A549 (cell line): ENCODE measurements at regions not wholly inside any gene's neighbourhood (a gene's known extent, or its start where the extent isn't known, plus 50 kb on each side); places are given as distances from the start of the nearest gene placed in this dataset.

ENCODE experiments used
- ATAC-seq, 2 experiments: fragments of 200-7000 bp in 1 of 2; fragments of >200 bp in 1 of 2; cut with Nextera tagmentation in 1 of 2; cut with Tn5 transposase in 1 of 2; 3 replicates each; pipeline versions ENCODE4 v1.8.0 to v1.9.1; 2018 to 2020; ENCODE audit warnings: mild to moderate bottlenecking in 1 of 2, moderate library complexity in 1 of 2
- CTCF ChIA-PET: fragments of 300-600 bp; sonication (Branson Sonifier 250); formaldehyde crosslinking; extraction: SDS; loops from one replicate; lab custom pipeline; 2021; ENCODE audit warnings: antibody characterized with exemption, inconsistent platforms; lab: Yijun Ruan, JAX
- POLR2A ChIA-PET: fragments of 350-600 bp; formaldehyde crosslinking; extraction: SDS; loops from one replicate; lab custom pipeline; 2021; ENCODE audit warnings: antibody characterized with exemption, inconsistent platforms; lab: Yijun Ruan, JAX
- DNase-seq, 2 experiments: peaks; one replicate each; pipeline versions ENCODE4 v3.0.0 to v3.0.0-alpha.2; 2011 to 2016; ENCODE audit warnings: low read depth in 1 of 2, low spot score in 1 of 2
- FAIRE-seq: peaks from 2 replicates; lab custom pipeline; 2011; peaks lifted over from hg19 to GRCh38; lab: Jason Lieb, UNC
- H3K27ac ChIP-seq, 2 experiments: fragments of >200 bp; sonication (Bioruptor Twin); formaldehyde crosslinking; 3 replicates each; pipeline ENCODE4 v1.5.1; 2016 to 2017
- H3K4me1 ChIP-seq: fragments of >200 bp; sonication (Bioruptor Twin); formaldehyde crosslinking; 3 replicates; pipeline ENCODE4 v1.6.1; 2016
- H3K4me2 ChIP-seq: fragments of >200 bp; sonication (Bioruptor Twin); formaldehyde crosslinking; 3 replicates; pipeline ENCODE4 v1.6.1; 2016
- H3K4me3 ChIP-seq: fragments of >200 bp; sonication (Bioruptor Twin); formaldehyde crosslinking; 3 replicates; pipeline ENCODE4 v1.5.1; 2016
- H3K9me3 ChIP-seq: fragments of >200 bp; sonication (Bioruptor Twin); formaldehyde crosslinking; 3 replicates; pipeline ENCODE4 v1.6.1; 2016
- BCL3 ChIP-seq: fragments of >200 bp; sonication (Bioruptor Twin); formaldehyde crosslinking; IDR thresholded peaks from 3 replicates; pipeline ENCODE4 v1.6.1; 2016
- BHLHE40 ChIP-seq: IDR thresholded peaks from 2 replicates; pipeline ENCODE4 v1.6.1; 2012; ENCODE audit warnings: low read depth, low read length, inconsistent platforms
- CEBPB ChIP-seq, 2 experiments: fragments of >200 bp in 1 of 2; sonication (Bioruptor Twin) in 1 of 2; formaldehyde crosslinking in 1 of 2; IDR thresholded peaks; 2 replicates each; pipeline ENCODE4 v1.6.1; 2012 to 2016
- E2F6 ChIP-seq: IDR thresholded peaks from 2 replicates; pipeline ENCODE4 v1.6.1; 2012; ENCODE audit warnings: low read depth, borderline replicate concordance
- EHMT2 ChIP-seq: fragments of 200-600 bp; sonication (generic); IDR thresholded peaks from 2 replicates; pipeline ENCODE4 v1.6.1; 2016; ENCODE audit warnings: antibody characterized with exemption, low read depth, mild to moderate bottlenecking, moderate library complexity
- FOSB ChIP-seq: fragments of 250-450 bp; sonication (Bioruptor Pico); IDR thresholded peaks from 2 replicates; pipeline ENCODE4 v1.5.0; 2020; ENCODE audit warnings: mild to moderate bottlenecking, moderate library complexity
- FOXS1 ChIP-seq: fragments of 250-450 bp; sonication (Bioruptor Pico); IDR thresholded peaks from 2 replicates; pipeline ENCODE4 v1.5.0; 2020; ENCODE audit warnings: mild to moderate bottlenecking, moderate library complexity
- HDAC2 ChIP-seq: fragments of 200-600 bp; sonication (generic); IDR thresholded peaks from 2 replicates; pipeline ENCODE4 v1.6.1; 2016
- HOXA7 ChIP-seq: fragments of 250-450 bp; sonication (Bioruptor Pico); IDR thresholded peaks from 2 replicates; pipeline ENCODE4 v1.5.0; 2020; ENCODE audit warnings: mild to moderate bottlenecking, moderate library complexity
- HOXB13 ChIP-seq: fragments of 250-450 bp; sonication (Bioruptor Pico); IDR thresholded peaks from 2 replicates; pipeline ENCODE4 v1.5.0; 2020; ENCODE audit warnings: low read depth, mild to moderate bottlenecking, moderate library complexity
- HOXB5 ChIP-seq: fragments of 250-450 bp; sonication (Bioruptor Pico); IDR thresholded peaks from 2 replicates; pipeline ENCODE4 v1.5.0; 2020; ENCODE audit warnings: mild to moderate bottlenecking, moderate library complexity
- JUN ChIP-seq, 2 experiments: fragments of >200 bp; sonication (Bioruptor Twin); formaldehyde crosslinking; IDR thresholded peaks; 2 replicates in 1 of 2; 3 replicates in 1 of 2; pipeline ENCODE4 v1.6.1; 2016 to 2017
- KDM1A ChIP-seq: fragments of 200-600 bp; sonication (generic); IDR thresholded peaks from 2 replicates; pipeline ENCODE4 v1.6.1; 2016; ENCODE audit warnings: low read depth, mild to moderate bottlenecking
- MAFK ChIP-seq: fragments of 450-650 bp; IDR thresholded peaks from 2 replicates; pipeline ENCODE4 v1.6.1; 2014; ENCODE audit not compliant: partially characterized antibody
- MAX ChIP-seq: IDR thresholded peaks from 2 replicates; pipeline ENCODE4 v1.6.1; 2012
- MAZ ChIP-seq: fragments of 150-350 bp; IDR thresholded peaks from 2 replicates; pipeline ENCODE4 v1.6.1; 2014; ENCODE audit warnings: antibody characterized with exemption, low read depth, low read length, borderline replicate concordance
- MYC ChIP-seq: IDR thresholded peaks from 2 replicates; pipeline ENCODE4 v1.6.1; 2012; ENCODE audit warnings: mild to moderate bottlenecking, inconsistent platforms, low read length, improper control_type of control experiment, borderline replicate concordance
- PHF8 ChIP-seq: fragments of 200-600 bp; sonication (generic); IDR thresholded peaks from 2 replicates; pipeline ENCODE4 v1.6.1; 2016; ENCODE audit warnings: low read depth, mild to moderate bottlenecking, antibody characterized with exemption, moderate library complexity, borderline replicate concordance
- POLR2A ChIP-seq: IDR thresholded peaks from 2 replicates; pipeline ENCODE4 v1.6.1; 2012; ENCODE audit warnings: mild to moderate bottlenecking, low read length
- POLR2AphosphoS2 ChIP-seq: conservative IDR thresholded peaks from 2 replicates; pipeline ENCODE4 v1.6.1; 2012; ENCODE audit warnings: low read length, improper control_type of control experiment, inconsistent platforms
- RAD21 ChIP-seq, 2 experiments: fragments of >200 bp in 1 of 2; sonication (Bioruptor Twin) in 1 of 2; formaldehyde crosslinking in 1 of 2; IDR thresholded peaks in 1 of 2; conservative IDR thresholded peaks in 1 of 2; 2 replicates in 1 of 2; 3 replicates in 1 of 2; pipeline ENCODE4 v1.6.1; 2012 to 2018; ENCODE audit warnings: inconsistent platforms in 1 of 2
- SMC3 ChIP-seq: fragments of >200 bp; sonication (Bioruptor Twin); formaldehyde crosslinking; IDR thresholded peaks from 3 replicates; pipeline ENCODE4 v1.6.1; 2018; ENCODE audit warnings: inconsistent platforms
- SREBF2 ChIP-seq: fragments of 450-650 bp; IDR thresholded peaks from 2 replicates; pipeline ENCODE4 v1.6.1; 2014; ENCODE audit warnings: mild to moderate bottlenecking, moderate library complexity
- ZC3H11A ChIP-seq: fragments of 450-650 bp; IDR thresholded peaks from 2 replicates; pipeline ENCODE4 v1.6.1; 2014; ENCODE audit warnings: antibody characterized with exemption, mild to moderate bottlenecking
- ZFP36 ChIP-seq: fragments of 450-650 bp; IDR thresholded peaks from 2 replicates; pipeline ENCODE4 v1.6.1; 2014; ENCODE audit warnings: borderline replicate concordance; ENCODE audit not compliant: partially characterized antibody
- WGBS: methylation state at CpG from one replicate; pipeline ENCODE4 v1.1.6; 2017; ENCODE audit errors: missing lambda C conversion rate; 5-methylcytosine and 5-hydroxymethylcytosine counted together
- TF ChIP-seq, protein P1 (sequence below): fragments of 250-450 bp; sonication (Bioruptor Pico); IDR thresholded peaks from 2 replicates; pipeline ENCODE4 v1.5.0; 2021; ENCODE audit warnings: mild to moderate bottlenecking, moderate library complexity, borderline replicate concordance

GRCh38 chr20:40575851-40576250, 113.2 kb downstream of the MAFB start:
- no peak for ATAC-seq
- 20% methylated on average over 4 of the region's 4 CpGs for WGBS
- Histone ChIP-seq H3K4me3 (no peak overlapping the region), H3K9me3 (no peaks in the 10 kb centered on the region), H3K4me1 (no peaks in the 10 kb centered on the region), H3K4me2 (no peak overlapping the region), H3K27ac (no peak overlapping the region)
- no peak for DNase-seq
- TF ChIP-seq KDM1A (no peak), POLR2A (no peak), JUN (IDR thresholded peaks at IDR 0.05) (no peak), CEBPB (IDR thresholded peaks at IDR 0.05) (no peak), HOXB5 (CRISPR knock-in tag) (no peak), RAD21 (conservative IDR thresholded peaks at IDR 0.05 in 1 of 2, IDR thresholded peaks at IDR 0.05 in 1 of 2) (no peak), FOXS1 (CRISPR knock-in tag) (no peak), MAZ (no peak), FOSB (no peak), ZC3H11A (no peak), MAFK (no peak), BCL3 (no peak), BHLHE40 (no peak), PHF8 (no peak), MAX (no peak), ZFP36 (no peak), POLR2AphosphoS2 (no peak), E2F6 (no peak)
- TF ChIP-seq, protein P1, sequence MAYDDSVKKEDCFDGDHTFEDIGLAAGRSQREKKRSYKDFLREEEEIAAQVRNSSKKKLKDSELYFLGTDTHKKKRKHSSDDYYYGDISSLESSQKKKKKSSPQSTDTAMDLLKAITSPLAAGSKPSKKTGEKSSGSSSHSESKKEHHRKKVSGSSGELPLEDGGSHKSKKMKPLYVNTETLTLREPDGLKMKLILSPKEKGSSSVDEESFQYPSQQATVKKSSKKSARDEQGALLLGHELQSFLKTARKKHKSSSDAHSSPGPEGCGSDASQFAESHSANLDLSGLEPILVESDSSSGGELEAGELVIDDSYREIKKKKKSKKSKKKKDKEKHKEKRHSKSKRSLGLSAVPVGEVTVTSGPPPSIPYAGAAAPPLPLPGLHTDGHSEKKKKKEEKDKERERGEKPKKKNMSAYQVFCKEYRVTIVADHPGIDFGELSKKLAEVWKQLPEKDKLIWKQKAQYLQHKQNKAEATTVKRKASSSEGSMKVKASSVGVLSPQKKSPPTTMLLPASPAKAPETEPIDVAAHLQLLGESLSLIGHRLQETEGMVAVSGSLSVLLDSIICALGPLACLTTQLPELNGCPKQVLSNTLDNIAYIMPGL: no peak
- ChIA-PET POLR2A (no interaction called here), CTCF (no interaction called here)
- FAIRE-seq: no peak

DNA sequence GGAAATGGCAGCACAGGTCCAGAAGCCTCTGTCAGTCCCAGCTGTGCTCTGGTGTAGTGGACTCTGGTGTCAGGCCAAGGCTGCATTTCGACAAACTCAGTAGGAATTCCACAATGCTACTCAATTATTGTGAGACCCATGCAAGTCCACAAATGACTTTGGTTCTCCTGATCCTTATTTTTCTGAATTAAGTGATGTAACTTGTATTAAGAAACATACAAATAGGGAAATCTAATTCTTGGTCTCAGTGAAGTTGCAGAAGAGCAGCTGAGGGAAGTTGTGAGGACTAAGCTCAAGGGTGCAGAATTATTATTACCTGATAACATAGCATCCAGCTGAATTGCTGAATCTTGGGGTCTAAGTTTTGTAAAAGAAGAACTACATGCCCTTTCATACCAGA, 116.8 kb downstream of the MAFB start:
- 8% methylated on average over 1 of the region's 1 CpG for WGBS
- TF ChIP-seq MAZ (no peak), FOSB (no peak), HOXB13 (CRISPR knock-in tag) (no peak), HDAC2 (no peak)
- TF ChIP-seq, all 56 proteins: peak for 0
- Histone ChIP-seq H3K27ac (no peak overlapping the region), H3K9me3 (no peaks in the 10 kb centered on the region), H3K4me1 (no peaks in the 10 kb centered on the region), H3K4me2 (no peak overlapping the region), H3K4me3 (no peak overlapping the region)
- no peak for ATAC-seq
- DNase-seq: no peak
- FAIRE-seq: no peak
- CTCF ChIA-PET: no interaction called here
- POLR2A ChIA-PET: no interaction called here

DNA sequence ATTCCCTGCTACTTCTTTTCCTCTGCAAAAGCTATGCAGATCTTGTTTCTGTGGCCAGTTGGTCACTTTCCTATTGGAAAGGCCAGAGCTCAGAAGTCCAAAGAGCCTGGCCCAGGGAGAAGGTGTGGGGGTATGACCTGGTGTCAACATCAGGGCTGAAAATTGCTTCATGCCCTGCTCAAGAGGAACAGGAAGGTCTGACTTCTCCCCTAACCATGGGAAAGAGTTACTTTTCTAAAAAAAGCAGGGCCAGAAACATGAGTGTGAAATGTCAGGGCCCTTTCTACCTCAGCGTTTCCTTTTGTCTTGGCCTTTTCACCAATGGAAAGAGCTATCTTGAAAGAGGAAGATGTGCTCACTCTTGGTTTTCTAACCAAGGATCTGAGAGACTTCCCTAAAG, 117.4 kb downstream of the MAFB start:
- H3K4me3 ChIP-seq: no peak overlapping the region
- H3K4me1 ChIP-seq: no peaks in the 10 kb centered on the region
- ATAC-seq (no peak), FAIRE-seq (no peak), DNase-seq (no peak)
- CTCF ChIA-PET: no interaction called here
- TF ChIP-seq EHMT2 (no peak), MYC (no peak), SMC3 (no peak), SREBF2 (no peak), JUN (IDR thresholded peaks at IDR 0.05) (no peak), HOXA7 (CRISPR knock-in tag) (no peak), FOXS1 (CRISPR knock-in tag) (no peak), PHF8 (no peak), HOXB13 (CRISPR knock-in tag) (no peak), KDM1A (no peak), POLR2AphosphoS2 (no peak)
- TF ChIP-seq, protein P1: no peak
- no peaks in the 10 kb centered on the region for H3K9me3 ChIP-seq
- no peak overlapping the region for H3K4me2 ChIP-seq
- POLR2A ChIA-PET: no interaction called here
- H3K27ac ChIP-seq: no peak overlapping the region
- 33% methylated on average over 1 of the region's 1 CpG for WGBS
